ENCODE measurements at regions not wholly inside any gene's neighbourhood (a gene's known extent, or its start where the extent isn't known, plus 50 kb on each side); places are given as distances from the start of the nearest gene placed in this dataset.

DNA sequence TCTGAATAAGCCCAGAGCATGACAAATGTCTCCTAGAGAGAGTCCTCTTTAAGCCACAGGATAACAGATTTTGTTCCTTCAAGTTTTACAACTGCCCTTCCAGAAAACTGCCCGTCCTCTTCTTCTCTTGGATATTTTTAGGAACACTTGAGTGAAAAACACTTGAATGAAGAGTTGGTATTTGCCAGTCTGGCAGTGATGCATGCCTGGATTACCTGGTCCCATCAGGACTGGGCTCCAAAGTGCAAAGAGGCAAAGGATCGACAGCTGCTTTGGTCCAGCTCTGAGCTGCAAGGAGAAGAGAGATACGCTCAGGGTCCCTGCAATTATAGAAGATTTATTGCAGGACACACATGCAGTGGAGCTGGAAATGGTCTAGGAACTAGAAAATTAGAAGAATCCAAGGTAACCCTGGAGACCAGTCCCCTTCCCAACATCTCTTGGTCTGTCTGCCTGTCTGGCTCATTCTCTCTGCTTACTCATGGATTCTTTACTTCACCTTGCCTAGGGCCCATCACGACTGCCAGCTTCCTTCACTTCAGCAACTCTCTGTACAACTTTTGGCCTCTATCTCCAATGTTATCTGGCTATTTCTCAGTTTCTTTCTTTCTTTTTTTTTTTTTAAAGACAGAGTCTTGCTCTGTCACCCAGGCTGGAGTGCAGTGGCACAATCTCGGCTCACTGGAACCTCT is 112.1 kb upstream of the SIX2 start:
- no peak overlapping the region for H3K4me3 ChIP-seq
- H3K27ac ChIP-seq, result no peak overlapping the region
- TF ChIP-seq, protein P1, sequence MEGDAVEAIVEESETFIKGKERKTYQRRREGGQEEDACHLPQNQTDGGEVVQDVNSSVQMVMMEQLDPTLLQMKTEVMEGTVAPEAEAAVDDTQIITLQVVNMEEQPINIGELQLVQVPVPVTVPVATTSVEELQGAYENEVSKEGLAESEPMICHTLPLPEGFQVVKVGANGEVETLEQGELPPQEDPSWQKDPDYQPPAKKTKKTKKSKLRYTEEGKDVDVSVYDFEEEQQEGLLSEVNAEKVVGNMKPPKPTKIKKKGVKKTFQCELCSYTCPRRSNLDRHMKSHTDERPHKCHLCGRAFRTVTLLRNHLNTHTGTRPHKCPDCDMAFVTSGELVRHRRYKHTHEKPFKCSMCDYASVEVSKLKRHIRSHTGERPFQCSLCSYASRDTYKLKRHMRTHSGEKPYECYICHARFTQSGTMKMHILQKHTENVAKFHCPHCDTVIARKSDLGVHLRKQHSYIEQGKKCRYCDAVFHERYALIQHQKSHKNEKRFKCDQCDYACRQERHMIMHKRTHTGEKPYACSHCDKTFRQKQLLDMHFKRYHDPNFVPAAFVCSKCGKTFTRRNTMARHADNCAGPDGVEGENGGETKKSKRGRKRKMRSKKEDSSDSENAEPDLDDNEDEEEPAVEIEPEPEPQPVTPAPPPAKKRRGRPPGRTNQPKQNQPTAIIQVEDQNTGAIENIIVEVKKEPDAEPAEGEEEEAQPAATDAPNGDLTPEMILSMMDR (IDR thresholded peaks at IDR 0.05), result no peak
- no peak for TF ChIP-seq POLR2A (IDR thresholded peaks at IDR 0.05)
- intact Hi-C loops (cut with DNase I; ENCODE audit: low total_unique reads), result no loop called here
- WGBS, 2 donors, result 66 to 70% methylated on average over 5 of the region's 5 CpGs
- no peaks in the 10 kb centered on the region for H3K36me3 ChIP-seq (ENCODE audit: low read depth, missing control alignments)
- no peaks in the 10 kb centered on the region for H3K27me3 ChIP-seq
- no peaks in the 10 kb centered on the region for H3K9me3 ChIP-seq
- no peak for DNase-seq
- no peaks in the 10 kb centered on the region for H3K4me1 ChIP-seq

DNA sequence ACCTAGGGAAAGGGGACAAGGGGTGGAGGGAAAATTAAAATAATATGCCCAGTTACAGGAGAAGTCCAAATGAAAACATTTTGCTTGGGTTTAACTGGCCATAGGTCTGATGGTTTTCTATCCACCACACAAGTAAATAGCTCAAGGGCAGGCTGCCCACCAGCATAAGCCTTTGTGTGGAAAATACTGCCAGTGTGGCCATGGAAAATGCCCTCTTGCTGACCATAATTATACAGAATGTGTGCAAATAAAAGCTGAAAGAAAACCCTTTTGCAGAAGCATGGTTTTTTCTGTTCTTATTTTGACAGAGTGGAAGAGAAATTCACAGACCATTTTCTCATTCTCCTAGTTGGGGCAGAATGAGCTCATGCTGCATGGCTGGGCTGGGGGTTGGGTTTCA is 111.3 kb upstream of the SIX2 start:
- no peak for DNase-seq
- Histone ChIP-seq H3K9me3 (no peaks in the 10 kb centered on the region), H3K4me3 (no peak overlapping the region), H3K27ac (no peak overlapping the region), H3K36me3 (ENCODE audit: low read depth, missing control alignments) (no peaks in the 10 kb centered on the region), H3K4me1 (no peaks in the 10 kb centered on the region), H3K27me3 (no peaks in the 10 kb centered on the region)
- TF ChIP-seq, protein P1 (IDR thresholded peaks at IDR 0.05), result no peak
- TF ChIP-seq POLR2A (IDR thresholded peaks at IDR 0.05), result no peak
- intact Hi-C loops (cut with DNase I; ENCODE audit: low total_unique reads), result no loop called here

DNA sequence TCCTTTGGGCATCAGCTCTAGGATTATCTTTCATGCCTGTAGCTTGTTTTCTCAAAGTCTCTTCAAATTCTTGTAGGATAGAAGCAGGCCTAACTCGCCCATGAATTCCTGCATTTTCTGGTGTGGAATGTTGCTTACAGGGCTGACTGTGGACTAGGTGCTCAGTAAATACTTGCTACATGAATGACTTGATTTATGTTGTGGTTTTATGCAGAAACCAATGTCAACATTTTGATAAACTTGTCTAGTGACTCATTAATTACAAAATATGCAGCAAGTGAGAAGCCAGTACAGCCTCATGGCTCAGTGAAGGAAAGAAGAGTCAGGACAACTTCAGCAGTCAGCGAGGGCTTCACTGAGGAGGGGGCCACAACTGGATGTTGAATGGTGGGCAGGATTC is 110.6 kb upstream of the SIX2 start:
- Histone ChIP-seq H3K27ac (no peak overlapping the region), H3K9me3 (no peaks in the 10 kb centered on the region), H3K36me3 (ENCODE audit: low read depth, missing control alignments) (no peaks in the 10 kb centered on the region), H3K4me3 (no peak overlapping the region), H3K27me3 (no peaks in the 10 kb centered on the region), H3K4me1 (no peaks in the 10 kb centered on the region)
- WGBS, 2 donors, result 86 to 91% methylated on average over 2 of the region's 2 CpGs
- intact Hi-C loops (cut with DNase I; ENCODE audit: low total_unique reads), result no loop called here
- TF ChIP-seq, protein P1 (IDR thresholded peaks at IDR 0.05), result no peak
- no peak for TF ChIP-seq POLR2A (IDR thresholded peaks at IDR 0.05)
- no peak for DNase-seq

DNA sequence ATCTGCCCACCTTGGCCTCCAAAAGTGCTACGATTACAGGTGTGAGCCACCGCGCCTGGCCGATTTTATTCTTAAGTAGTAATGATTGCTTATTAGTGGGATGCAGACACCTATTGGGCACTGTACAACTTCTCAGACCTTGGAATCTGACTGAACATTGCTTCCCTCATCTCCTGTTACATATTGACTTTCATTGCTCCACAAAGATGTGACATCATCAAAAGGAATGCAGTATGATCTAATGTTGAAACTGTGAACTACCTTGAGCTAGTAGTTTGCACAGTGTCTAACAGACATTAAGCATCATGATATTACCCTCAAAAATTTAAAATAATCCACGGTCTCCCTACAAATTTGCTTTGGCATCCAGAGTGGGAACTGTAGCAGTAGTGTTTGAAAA is 109.8 kb upstream of the SIX2 start:
- intact Hi-C loops (cut with DNase I; ENCODE audit: low total_unique reads), result no loop called here
- Histone ChIP-seq H3K27ac (no peak overlapping the region), H3K27me3 (no peaks in the 10 kb centered on the region), H3K36me3 (ENCODE audit: low read depth, missing control alignments) (no peaks in the 10 kb centered on the region), H3K9me3 (no peaks in the 10 kb centered on the region), H3K4me1 (no peaks in the 10 kb centered on the region), H3K4me3 (no peak overlapping the region)
- TF ChIP-seq, protein P1 (IDR thresholded peaks at IDR 0.05), result no peak
- no peak for TF ChIP-seq POLR2A (IDR thresholded peaks at IDR 0.05)
- no peak for DNase-seq
- 91% methylated on average over 5 of the region's 5 CpGs for WGBS, 2 donors

DNA sequence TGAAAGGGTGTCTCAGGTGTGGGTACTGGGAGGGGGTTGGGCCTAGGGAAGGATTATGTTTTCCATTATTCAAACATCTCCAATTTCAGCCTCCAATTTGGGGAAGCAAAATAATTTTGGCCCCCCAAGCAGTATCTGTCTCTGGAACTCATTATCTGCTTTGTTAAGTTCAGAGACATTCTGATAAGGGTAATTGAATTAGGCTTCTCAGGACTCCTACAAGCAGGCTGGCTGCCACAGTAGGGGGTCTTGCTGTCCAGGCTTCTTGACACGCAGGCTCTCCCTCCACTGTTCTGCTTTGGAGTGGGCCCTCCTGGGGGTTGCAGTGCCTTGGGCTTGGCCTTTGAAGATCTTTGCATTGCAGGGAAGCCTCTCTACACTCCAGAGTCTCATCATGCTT is 108.1 kb upstream of the SIX2 start:
- intact Hi-C loops (cut with DNase I; ENCODE audit: low total_unique reads), result no loop called here
- Histone ChIP-seq H3K9me3 (no peaks in the 10 kb centered on the region), H3K36me3 (ENCODE audit: low read depth, missing control alignments) (no peaks in the 10 kb centered on the region), H3K4me1 (no peaks in the 10 kb centered on the region), H3K27me3 (no peaks in the 10 kb centered on the region), H3K27ac (no peak overlapping the region), H3K4me3 (no peak overlapping the region)
- no peak for DNase-seq
- TF ChIP-seq, protein P1 (IDR thresholded peaks at IDR 0.05), result no peak
- TF ChIP-seq POLR2A (IDR thresholded peaks at IDR 0.05), result no peak
- 68 to 75% methylated on average over 1 of the region's 1 CpG for WGBS, 2 donors

Measured in testis (tissue), 2 donors.